Parathyroid adenoma (tissue), 2 donors: ENCODE measurements at regions not wholly inside any gene's neighbourhood (a gene's known extent, or its start where the extent isn't known, plus 50 kb on each side); places are given as distances from the start of the nearest gene placed in this dataset.

Experiments used
- H2AFZ ChIP-seq: fragments of 300-600 bp; sonication (generic); one replicate; pipeline ENCODE4 v1.7.0; 2017; ENCODE audit warnings: antibody characterized with exemption, mild to moderate bottlenecking
- H3K27ac ChIP-seq: fragments of 300-600 bp; sonication (generic); one replicate; pipeline ENCODE4 v1.7.0; 2017
- H3K27me3 ChIP-seq: fragments of 300-600 bp; sonication (generic); one replicate; pipeline ENCODE4 v1.7.0; 2017; ENCODE audit warnings: low read length; ENCODE audit not compliant: control insufficient read depth, insufficient read depth
- H3K36me3 ChIP-seq: fragments of 300-600 bp; sonication (generic); one replicate; pipeline ENCODE4 v1.7.0; 2017; ENCODE audit warnings: low read length; ENCODE audit not compliant: control insufficient read depth, insufficient read depth
- H3K4me1 ChIP-seq: fragments of 300-600 bp; sonication (generic); one replicate; pipeline ENCODE4 v1.7.0; 2017; ENCODE audit warnings: control low read depth
- H3K4me2 ChIP-seq: fragments of 300-600 bp; sonication (generic); one replicate; pipeline ENCODE4 v1.7.0; 2017; ENCODE audit warnings: low read length
- H3K4me3 ChIP-seq: fragments of 300-600 bp; sonication (generic); one replicate; pipeline ENCODE4 v1.7.0; 2017; ENCODE audit warnings: low read depth, low read length
- H3K79me2 ChIP-seq: fragments of 300-600 bp; sonication (generic); one replicate; pipeline ENCODE4 v1.7.0; 2017; ENCODE audit warnings: control low read depth
- H3K9ac ChIP-seq: fragments of 300-600 bp; sonication (generic); one replicate; pipeline ENCODE4 v1.7.0; 2017; ENCODE audit warnings: mild to moderate bottlenecking
- H3K9me3 ChIP-seq: fragments of 300-600 bp; sonication (generic); one replicate; pipeline ENCODE4 v1.7.0; 2017; ENCODE audit warnings: low read length; ENCODE audit not compliant: control insufficient read depth
- TF ChIP-seq, protein P1 (sequence below): fragments of 300-600 bp; sonication (generic); IDR thresholded peaks from one replicate; pipeline ENCODE4 v1.7.0; 2017; ENCODE audit warnings: antibody characterized with exemption, mild to moderate bottlenecking
- donor health status: primary hyperparathyroidism.

- Histone ChIP-seq H3K27ac (no peak overlapping the region), H3K4me3 (no peak overlapping the region), H3K9ac (no peak overlapping the region), H3K4me1 (peaks cover 17% of the 10 kb centered on the region), H2AFZ (no peak overlapping the region), H3K79me2 (peaks cover 56% of the 10 kb centered on the region), H3K27me3 (no peaks in the 10 kb centered on the region), H3K4me2 (no peak overlapping the region), H3K9me3 (no peaks in the 10 kb centered on the region), H3K36me3 (no peaks in the 10 kb centered on the region)
- TF ChIP-seq, protein P1, sequence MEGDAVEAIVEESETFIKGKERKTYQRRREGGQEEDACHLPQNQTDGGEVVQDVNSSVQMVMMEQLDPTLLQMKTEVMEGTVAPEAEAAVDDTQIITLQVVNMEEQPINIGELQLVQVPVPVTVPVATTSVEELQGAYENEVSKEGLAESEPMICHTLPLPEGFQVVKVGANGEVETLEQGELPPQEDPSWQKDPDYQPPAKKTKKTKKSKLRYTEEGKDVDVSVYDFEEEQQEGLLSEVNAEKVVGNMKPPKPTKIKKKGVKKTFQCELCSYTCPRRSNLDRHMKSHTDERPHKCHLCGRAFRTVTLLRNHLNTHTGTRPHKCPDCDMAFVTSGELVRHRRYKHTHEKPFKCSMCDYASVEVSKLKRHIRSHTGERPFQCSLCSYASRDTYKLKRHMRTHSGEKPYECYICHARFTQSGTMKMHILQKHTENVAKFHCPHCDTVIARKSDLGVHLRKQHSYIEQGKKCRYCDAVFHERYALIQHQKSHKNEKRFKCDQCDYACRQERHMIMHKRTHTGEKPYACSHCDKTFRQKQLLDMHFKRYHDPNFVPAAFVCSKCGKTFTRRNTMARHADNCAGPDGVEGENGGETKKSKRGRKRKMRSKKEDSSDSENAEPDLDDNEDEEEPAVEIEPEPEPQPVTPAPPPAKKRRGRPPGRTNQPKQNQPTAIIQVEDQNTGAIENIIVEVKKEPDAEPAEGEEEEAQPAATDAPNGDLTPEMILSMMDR, result no peak
Measured at GRCh38 chr3:42037318-42037945, 53.7 kb upstream of the TRAK1 start.

- Histone ChIP-seq H3K9me3 (no peaks in the 10 kb centered on the region), H3K27ac (peak overlapping the region; percentile 43), H3K27me3 (no peaks in the 10 kb centered on the region), H2AFZ (no peak overlapping the region), H3K4me2 (no peak overlapping the region), H3K36me3 (no peaks in the 10 kb centered on the region), H3K4me1 (peaks cover 16% of the 10 kb centered on the region), H3K4me3 (no peak overlapping the region), H3K79me2 (peaks cover 58% of the 10 kb centered on the region), H3K9ac (no peak overlapping the region)
- TF ChIP-seq, protein P1, result no peak
Measured at GRCh38 chr3:42036483-42036823, 54.7 kb upstream of the TRAK1 start.

- Histone ChIP-seq H3K27me3 (no peaks in the 10 kb centered on the region), H3K36me3 (no peaks in the 10 kb centered on the region), H3K27ac (peak overlapping the region; percentile 43), H2AFZ (no peak overlapping the region), H3K4me1 (peaks cover 16% of the 10 kb centered on the region), H3K9me3 (no peaks in the 10 kb centered on the region), H3K4me3 (no peak overlapping the region), H3K4me2 (no peak overlapping the region), H3K9ac (no peak overlapping the region), H3K79me2 (peaks cover 63% of the 10 kb centered on the region)
- TF ChIP-seq, protein P1, result no peak
Measured at GRCh38 chr3:42035816-42036482, 55.2 kb upstream of the TRAK1 start.

DNA sequence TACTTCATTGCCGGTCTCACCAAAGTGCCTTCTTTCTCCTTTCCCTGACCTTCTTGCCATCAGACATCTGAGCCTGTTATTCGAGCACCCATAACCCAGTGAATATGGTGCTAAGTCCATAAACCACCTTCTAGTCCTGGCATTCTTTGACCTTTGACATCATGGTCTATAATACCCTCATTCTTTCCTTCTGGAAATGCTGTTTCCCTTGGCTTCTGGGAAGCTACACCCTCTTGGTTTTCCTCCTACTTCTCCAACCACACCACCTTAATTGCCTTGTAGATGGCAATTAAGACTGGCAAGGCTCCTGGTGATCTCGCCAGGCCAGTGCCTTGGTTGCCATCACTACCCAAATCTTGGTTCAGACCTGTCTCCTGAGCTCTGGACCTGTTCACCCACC lies 56.1 kb upstream of the TRAK1 start:
- H3K4me2 ChIP-seq, result no peak overlapping the region
- H3K9me3 ChIP-seq, result no peaks in the 10 kb centered on the region
- no peaks in the 10 kb centered on the region for H3K36me3 ChIP-seq
- no peak overlapping the region for H2AFZ ChIP-seq
- peaks cover 16% of the 10 kb centered on the region for H3K4me1 ChIP-seq
- H3K27ac ChIP-seq, result no peak overlapping the region
- no peak overlapping the region for H3K9ac ChIP-seq
- H3K79me2 ChIP-seq, result peaks cover 58% of the 10 kb centered on the region
- H3K4me3 ChIP-seq, result no peak overlapping the region
- TF ChIP-seq, protein P1, result no peak
- H3K27me3 ChIP-seq, result no peaks in the 10 kb centered on the region

- peaks cover 16% of the 10 kb centered on the region for H3K4me1 ChIP-seq
- TF ChIP-seq, protein P1, result no peak
Measured at GRCh38 chr3:42033741-42034140, 57.4 kb upstream of the TRAK1 start.

More at GRCh38 chr3:42033741-42034140, 57.4 kb upstream of the TRAK1 start:
- Histone ChIP-seq H3K36me3 (no peaks in the 10 kb centered on the region), H3K27me3 (no peaks in the 10 kb centered on the region), H3K4me2 (no peak overlapping the region), H3K79me2 (peaks cover 62% of the 10 kb centered on the region), H3K4me3 (no peak overlapping the region), H3K9ac (no peak overlapping the region), H2AFZ (no peak overlapping the region), H3K9me3 (no peaks in the 10 kb centered on the region), H3K27ac (no peak overlapping the region)
